Left colon (tissue), 2 donors: ENCODE measurements at regions not wholly inside any gene's neighbourhood (a gene's known extent, or its start where the extent isn't known, plus 50 kb on each side); places are given as distances from the start of the nearest gene placed in this dataset.
"Not testable (repeated sequence)": the region's sequence is repeated elsewhere in the genome, so short reads cannot be mapped to it uniquely, and the experiment has no call there.

Experiments
- ATAC-seq: fragments of 200-7000 bp; cut with Tn5 transposase; one replicate; pipeline ENCODE4 v1.9.1; 2020; ENCODE audit warnings: mild to moderate bottlenecking, moderate library complexity
- DNase-seq, 2 donors: peaks; one replicate each; pipeline ENCODE4 v3.0.0-alpha.2; 2020
- intact Hi-C, 2 donors: fragments of 100-400 bp; cut with DNase I in 1 of 2; cut with micrococcal nuclease in 1 of 2; formaldehyde crosslinking; loops; one replicate each; pipeline versions ENCODE4 v1.11.2 to v1.14.0; 2022; cut with DNase I, micrococcal nuclease
- donor health status: DM: no; HTN: no; CAD: no.
- donor health status: DM: yes; HTN: yes; CAD: no.

DNA sequence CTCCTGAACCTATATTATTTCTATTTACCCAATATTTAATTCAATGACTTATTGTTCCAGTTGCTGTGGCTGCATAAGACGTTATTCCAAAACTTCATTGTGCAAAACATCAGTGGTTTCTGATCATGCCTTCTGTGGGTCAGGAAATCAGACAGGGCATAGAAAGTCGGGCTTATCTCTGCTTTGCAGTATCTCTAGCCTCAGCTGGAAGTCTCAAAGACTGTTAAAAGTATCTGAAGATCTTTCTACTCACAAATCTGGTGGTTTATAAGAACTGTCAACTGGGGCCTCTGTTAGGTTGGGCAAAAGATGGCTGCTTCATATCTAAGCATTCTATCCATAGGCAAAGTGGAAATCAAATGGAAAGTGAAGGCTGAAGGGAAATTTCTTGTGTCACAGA is 687.7 kb upstream of the ARRDC3 start:
- no peak for ATAC-seq
- intact Hi-C loops: no loop called here
- DNase-seq: no peak

DNA sequence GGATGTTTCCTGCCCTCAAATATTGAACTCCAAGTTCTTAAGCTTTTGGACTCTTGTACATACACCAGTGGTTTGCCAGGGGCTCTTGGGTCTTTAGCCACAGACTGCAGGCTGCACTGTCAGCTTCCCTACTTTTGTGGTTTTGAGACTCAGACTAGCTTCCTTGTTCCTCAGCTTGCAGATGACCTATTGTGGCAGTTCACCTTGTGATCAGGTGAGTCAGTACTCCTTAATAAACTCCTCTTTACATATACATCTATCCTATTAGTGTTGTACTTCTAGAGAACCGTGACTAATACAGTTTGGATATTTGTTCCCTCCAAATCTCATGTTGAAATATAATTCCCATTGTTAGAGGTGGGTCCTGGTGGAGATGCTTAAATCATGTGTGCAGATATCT is 681.9 kb upstream of the ARRDC3 start:
- DNase-seq (no peak), ATAC-seq (no peak)
- intact Hi-C loops: no loop called here

DNA sequence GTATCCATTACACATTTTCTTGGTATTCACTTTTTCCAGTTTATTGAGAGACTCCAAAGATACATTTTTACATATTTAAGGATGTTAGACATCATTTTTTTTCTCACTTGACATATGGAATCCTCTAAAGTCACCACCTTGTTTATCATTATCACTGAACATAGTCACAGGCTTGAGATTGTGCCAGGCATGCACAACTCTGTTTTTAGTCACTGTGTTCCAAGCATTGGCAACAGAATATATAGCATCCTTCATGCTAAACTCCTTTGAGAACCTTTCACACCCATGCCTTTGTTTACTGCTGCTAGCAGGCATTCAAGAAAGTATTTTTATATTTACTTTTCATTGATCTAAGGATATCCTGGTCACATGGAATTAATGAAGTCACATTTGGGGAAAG is 668.6 kb upstream of the ARRDC3 start:
- DNase-seq (no peak), ATAC-seq (no peak)
- intact Hi-C loops: no loop called here

DNA sequence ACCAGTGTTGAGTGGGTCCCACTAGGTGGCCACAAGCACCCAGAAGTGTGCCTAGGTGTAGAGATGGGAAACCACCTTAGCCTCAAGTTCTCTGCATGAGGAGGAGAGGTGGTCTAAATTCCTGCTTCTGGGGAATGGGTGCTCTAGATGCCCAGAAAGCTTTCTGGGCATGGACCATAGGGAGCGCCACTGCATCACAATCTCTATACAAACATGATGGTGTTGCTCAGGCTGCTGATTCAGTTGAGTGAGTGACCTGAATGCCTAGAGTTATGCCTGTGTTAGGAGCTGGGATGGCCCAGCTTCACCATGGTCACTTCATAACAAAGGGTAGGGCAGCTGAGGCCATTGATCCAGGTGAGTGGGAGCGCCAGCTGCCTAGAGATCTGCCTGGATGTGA is 667.9 kb upstream of the ARRDC3 start:
- DNase-seq (no peak), ATAC-seq (no peak)
- intact Hi-C loops: no loop called here

DNA sequence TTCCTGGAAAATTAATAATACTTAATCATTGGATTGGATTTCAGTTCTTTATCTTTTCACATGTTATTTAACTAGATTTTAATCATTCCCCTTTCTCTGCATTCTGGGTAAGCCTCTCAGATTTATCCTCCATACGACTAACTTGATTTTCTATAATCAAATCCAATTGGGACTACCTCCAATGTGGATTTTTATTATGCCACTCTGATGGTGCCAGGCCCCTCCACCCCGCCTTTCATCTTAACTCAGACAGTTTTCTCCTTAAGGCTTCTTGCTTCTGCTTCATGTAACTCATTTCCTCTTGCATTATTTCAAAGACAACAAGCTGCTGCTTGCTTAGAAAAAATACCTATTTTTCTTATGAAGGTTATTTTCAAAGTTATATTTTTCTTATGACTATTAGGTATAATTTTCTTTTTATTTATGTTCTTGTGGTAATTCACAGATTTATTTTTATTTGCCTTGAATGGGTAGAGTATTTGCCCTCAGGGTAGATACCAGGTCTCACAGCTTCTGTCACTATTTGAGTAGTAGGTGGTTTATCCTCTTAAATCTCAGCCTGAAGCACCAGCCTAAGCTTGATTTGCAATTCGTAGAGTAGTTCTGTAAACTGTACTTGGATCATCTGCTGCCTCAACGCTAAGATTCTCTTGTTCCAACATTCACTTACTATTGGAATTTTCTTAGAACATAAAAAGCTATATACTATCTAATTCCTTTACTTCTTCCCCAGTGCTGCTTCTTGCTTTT is 659.0 kb upstream of the ARRDC3 start:
- intact Hi-C loops: no loop called here
- DNase-seq (no peak), ATAC-seq (no peak)

DNA sequence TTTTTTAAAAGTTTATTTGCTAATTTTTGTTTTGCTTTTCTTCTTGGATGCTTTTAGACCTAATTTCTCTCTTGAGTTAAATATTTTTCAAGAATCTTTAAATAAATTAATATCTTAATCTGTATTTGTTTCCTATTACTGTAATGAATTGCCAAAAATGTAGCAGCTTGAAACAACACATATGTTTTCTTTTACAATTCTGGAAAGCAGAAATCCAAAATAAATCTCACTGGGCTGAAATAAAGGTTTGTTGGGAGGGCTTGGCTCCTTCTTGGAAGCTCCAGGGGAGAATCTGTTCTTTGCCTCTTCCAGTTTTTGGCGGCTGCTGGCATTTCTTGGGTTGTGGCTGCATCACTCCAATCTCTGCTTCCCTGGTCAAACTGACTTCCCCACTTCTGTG is 658.1 kb upstream of the ARRDC3 start:
- ATAC-seq: no peak
- DNase-seq: no peak

DNA sequence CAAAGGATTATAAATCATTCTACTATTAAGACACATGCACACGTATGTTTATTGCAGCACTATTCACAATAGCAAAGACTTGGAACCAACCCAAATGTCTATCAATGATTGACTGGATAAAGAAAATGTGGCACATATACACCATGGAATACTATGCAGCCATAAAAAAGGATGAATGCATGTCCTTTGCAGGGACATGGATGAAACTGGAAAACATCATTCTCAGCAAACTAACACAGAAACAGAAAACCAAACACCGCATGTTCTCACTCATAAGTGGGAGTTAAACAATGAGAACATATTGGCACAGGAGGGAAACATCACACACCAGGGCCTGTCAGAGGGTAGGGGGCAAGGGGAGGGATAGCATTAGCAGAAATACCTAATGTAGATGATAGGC is 646.7 kb upstream of the ARRDC3 start:
- intact Hi-C loops, ATAC-seq, DNase-seq: not testable (repeated sequence)

More for the DNA sequence above, 658.1 kb upstream of the ARRDC3 start:
- intact Hi-C loops: no loop called here

DNA sequence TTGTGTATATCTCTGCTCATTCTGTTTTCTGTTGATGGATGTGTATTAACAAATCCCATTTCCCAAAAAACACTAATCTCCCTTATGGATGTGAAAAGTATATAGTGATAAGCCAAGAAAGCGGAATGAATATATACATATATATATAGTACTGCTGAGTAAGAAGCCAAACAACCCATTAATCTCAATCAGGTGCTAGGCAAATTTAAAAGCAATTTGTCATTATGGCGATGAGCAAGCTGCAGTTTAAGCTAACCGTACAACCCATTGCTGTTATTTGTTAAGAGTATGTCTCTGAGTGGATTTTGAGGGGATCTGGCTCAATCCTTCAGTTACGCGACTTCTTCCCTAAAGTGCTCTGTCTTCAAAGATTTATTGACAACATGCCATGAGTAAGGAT is 640.4 kb upstream of the ARRDC3 start:
- ATAC-seq (no peak), DNase-seq (no peak)
- intact Hi-C loops: no loop called here

DNA sequence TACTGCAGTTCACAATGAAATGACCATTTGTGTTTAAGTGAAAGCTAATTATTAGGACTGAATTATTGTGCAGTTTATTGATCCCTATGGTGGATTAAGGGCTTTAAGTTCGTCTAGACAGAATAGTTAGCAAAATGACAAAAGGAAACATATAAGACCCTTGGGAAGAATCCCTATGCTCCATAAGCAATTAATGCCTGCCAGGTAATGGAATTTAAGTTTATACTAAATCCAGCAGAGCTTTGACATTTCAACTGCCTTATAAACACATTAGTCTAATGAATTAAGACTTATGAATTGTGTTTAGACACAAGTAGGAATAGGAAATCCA is 640.0 kb upstream of the ARRDC3 start:
- intact Hi-C loops: no loop called here
- DNase-seq (no peak), ATAC-seq (no peak)

DNA sequence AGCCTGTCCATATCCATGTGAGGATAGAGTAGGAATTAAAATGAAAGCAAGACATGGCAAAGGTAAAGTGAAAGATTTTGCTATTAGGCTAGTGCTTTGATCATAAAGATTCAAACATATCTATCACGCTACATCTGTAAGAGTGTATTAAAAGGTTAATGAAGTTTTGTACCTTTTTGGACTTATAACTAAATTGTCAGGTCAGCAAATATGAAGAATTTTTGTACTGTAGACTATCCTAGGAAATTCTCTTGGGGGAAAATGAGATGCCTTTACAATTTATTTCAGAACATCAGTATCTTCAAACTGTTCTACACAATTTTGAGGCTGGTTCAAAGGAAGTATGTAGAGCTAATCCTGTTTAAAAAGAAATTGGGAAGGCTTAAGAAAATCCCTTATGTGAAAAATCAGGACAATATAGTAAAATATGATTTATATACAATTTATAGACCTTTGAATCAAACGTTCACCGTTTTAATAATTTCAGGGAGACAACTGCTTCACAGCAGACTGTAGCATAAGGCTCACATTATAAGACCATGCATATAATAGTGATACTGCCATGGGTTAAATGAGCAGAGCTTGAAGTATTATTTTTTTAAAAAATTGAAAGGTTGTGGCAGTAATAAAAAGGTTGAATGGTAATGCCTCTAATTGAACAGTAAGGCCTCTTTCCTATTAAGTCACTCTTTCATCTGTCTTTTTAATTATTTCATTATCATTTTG is 639.5 kb upstream of the ARRDC3 start:
- intact Hi-C loops: no loop called here
- DNase-seq (no peak), ATAC-seq (no peak)

DNA sequence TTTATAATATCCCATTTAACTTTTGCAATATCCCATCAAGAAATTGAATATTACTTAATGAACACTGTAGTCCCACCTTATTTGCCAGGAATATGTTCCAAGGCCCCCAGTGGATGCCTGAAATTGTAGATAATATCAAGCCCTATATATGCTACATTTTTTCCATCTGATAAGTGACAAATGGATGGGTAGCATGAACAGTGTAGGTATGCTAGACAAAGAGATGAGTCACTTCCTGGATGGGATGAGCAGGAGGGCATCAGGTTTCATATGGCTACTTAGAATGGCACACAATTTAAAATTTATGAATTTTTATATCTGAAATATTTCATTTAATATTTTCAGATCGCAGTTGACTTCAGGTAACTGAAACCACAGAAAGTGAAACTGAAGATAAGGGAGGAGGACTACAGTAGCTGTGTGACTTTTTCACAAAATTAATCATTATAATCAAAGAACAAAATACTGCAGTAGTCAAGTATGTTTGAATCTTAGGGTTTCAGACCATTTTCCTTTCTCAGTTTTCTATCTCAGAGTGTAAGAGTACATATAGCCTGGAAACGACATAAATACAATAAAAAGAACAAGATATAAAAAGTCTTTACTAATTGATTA is 636.4 kb upstream of the ARRDC3 start:
- DNase-seq (no peak), ATAC-seq (no peak)
- intact Hi-C loops: no loop called here

DNA sequence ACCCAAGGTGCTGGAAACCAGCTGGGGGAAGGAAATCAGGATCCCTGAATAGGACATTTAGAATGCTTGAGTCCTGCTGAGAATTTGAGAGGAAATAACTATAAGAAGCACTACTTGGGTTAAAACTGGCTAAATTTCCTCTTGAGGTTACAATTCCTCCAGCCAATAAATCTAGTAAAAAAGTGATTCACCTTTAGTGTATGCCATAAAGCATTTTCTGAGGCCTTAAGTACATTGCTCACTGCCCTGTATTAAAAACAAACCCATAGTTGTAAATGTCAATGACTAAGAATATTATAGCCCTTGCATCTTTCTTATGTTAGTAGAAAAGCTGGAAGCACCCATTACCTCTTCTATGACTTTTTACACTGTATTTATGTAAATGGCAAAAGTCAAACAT is 634.7 kb upstream of the ARRDC3 start:
- ATAC-seq (peak; percentile 97), DNase-seq (no peak)
- intact Hi-C loops: no loop called here

DNA sequence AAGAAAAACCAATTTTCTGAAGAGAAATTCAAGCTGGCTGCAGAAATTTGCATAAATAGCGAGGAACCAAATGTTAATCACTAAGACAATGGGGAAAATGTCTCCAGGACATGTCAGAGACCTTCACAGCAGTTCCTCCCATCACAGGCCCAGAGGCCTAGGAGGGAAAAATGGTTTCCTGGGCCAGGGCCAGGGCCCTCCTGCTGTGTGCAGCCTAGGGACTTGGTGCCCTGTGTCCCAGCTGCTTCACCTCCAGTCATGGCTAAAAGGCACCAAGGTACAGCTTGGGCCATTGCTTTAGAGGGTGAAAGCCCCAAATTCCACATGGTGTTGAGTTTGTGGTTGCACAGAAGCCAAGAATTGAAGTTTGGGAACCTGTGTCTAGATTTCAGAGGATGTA is 628.7 kb upstream of the ARRDC3 start:
- DNase-seq, ATAC-seq, intact Hi-C loops: not testable (repeated sequence)

DNA sequence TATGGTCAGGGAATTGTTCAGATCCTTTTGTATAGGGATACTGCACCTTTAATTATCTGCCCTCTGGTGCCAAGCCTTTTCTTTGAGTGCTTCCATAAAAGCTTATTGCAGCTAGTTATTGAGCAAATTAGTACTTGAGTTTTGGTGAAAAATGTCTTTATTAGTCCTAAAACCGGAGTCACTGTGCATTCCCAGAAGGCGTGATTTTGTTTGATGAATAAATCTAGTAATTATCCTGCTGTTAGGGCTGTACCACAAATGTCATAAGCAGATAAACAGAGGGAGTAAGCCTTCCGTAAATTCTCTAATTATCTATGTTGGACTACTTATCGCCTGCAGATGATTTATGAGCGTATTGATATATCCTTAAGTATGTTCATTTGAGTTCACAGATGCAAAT is 620.7 kb upstream of the ARRDC3 start:
- intact Hi-C loops: no loop called here
- no peak for DNase-seq
- no peak for ATAC-seq

DNA sequence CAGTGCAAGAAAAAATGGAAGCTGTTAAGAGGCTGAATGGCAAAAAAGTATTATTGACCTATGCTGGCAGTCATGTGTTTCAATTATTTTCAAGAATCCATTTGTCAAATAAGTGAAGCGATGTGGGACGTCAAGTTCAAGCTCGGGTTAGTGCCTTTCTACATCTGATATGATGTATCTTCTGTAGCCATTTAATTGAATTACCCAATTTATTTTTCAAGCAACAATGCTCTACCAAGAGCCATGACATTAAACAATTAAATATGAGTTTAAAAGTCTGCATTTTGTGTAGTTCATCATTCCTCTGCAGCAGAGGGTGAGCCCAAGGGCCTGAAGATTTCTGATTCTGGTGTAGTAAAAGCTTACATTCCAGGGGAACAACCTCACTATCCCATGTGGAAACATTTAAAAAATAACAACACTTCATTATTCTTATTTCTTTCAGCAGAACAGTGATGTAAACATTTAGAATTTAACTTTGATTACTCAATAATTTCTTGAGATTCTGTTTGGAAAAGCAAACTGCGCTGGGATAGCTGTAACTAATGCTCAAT is 619.7 kb upstream of the ARRDC3 start:
- intact Hi-C loops: no loop called here
- ATAC-seq (no peak), DNase-seq (no peak)

DNA sequence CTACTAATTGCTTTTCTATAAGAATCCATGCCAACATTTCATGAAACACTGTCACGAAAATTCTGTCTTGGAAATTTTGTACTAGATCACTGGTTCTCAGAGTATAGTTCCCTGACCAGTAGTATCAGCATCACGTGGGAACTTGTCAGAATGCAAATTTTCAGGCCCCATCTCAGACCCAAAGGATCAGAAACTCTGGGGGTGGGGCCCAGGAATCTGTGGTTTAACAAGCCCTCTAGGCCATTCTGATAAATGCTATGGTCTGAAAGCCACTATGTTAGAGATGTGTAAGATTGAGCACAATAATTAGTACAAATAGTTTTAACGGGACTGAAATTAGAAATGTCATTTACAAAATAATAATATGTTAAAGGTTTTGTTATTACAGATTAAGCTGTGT is 615.7 kb upstream of the ARRDC3 start:
- ATAC-seq: no peak
- intact Hi-C loops: no loop called here
- no peak for DNase-seq

DNA sequence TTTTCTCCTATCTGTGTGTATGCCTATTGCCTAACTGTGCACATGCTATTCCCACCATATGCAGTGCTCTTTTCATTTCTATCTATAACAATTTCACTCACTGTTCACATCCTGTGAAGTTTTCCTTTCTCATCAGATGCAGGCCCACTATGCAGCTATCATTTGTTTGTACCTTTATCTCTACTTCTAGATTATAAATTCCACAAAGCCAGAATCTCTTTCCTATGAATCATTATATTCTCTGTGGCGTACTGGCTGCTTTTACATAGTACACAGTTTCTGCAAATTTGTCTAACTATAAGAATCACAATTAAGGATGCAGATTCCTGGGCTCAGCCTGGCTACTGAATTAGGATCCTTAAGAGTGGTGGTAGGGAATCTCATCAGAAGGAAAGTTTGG is 600.8 kb upstream of the ARRDC3 start:
- intact Hi-C loops: no loop called here
- no peak for DNase-seq
- ATAC-seq: no peak

DNA sequence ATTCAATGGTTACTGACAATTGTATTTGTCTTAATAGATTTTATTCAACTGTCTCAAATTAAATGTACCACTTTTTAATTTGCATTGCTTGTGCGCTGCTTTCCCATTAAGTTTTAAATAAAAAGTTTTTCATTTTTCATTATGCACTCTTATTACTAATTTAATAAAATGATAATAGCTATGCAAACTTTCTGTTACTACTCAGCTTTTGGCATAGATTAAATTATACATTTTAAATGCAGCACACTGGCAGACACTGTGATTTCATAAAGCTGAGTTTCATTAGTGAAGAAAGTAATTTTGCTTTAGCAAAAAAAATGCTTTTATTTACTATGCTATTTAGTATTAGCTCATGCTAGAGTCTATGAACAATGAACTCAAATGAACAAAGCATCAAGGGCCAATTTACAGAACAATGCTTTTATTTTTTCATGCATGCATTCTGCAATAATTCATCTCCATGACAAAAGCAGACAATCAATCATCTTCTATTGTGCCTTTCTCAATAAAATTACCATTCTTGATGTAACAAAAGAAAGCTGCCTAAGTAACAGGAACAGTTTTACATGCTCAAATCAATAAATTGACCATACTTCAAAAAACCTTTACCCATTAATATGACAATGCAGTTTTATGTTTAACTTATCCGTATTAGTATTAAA is 595.2 kb upstream of the ARRDC3 start:
- no peak for DNase-seq
- ATAC-seq: no peak
- intact Hi-C loops: no loop called here

DNA sequence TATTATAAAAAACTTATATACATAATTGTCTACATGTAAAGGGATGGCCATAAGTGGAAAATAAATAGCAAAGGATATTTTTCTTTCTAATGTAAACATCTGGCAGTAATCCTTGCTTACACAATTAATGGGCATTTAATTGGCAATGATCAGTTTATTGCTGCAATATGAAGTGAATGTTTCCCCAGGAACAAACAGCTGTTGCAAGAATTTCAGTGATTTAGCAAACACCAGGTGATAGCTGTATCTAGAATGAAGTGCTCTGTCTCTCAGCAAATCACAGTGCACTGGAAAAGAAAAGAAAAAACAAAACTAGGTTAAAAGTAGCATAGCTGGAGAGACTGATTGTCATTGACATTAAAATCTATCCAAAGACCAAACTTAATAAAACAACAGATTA is 594.5 kb upstream of the ARRDC3 start:
- ATAC-seq (no peak), DNase-seq (no peak)
- intact Hi-C loops: no loop called here

DNA sequence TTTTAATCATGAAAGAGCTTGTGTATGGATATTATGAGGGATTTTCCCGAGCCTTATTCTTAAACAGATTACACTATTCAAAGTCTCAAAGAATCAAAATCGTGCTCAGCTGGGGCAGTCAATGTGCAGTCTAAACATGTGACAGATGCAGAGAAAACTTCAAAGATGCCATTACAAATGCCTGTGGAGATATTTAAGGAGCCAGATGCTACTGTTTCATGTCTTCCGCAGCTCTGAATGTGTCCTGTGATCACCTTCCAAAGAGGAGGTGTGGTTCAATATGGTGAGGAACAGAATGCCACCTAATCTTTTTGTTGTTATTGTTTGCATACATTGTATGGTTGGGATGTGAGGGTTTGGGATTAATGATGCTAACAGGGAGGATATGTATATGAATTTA is 593.3 kb upstream of the ARRDC3 start:
- ATAC-seq: no peak
- no peak for DNase-seq
- intact Hi-C loops: no loop called here
